HG03575 (cell line): ENCODE measurements at regions not wholly inside any gene's neighbourhood (a gene's known extent, or its start where the extent isn't known, plus 50 kb on each side); places are given as distances from the start of the nearest gene placed in this dataset.
"Not testable (repeated sequence)": the region's sequence is repeated elsewhere in the genome, so short reads cannot be mapped to it uniquely, and the experiment has no call there.

ENCODE experiments used
- ATAC-seq: cut with Tn5 transposase; IDR thresholded peaks from one replicate; pipeline ENCODE4 v1.9.1; 2021; ENCODE audit not compliant: unreplicated experiment, insufficient number of reproducible peaks, low FRiP score; ENCODE audit errors: extremely low read depth

- ATAC-seq: no peak
Observed at GRCh38 chr1:213773975-213774374, 213.8 kb upstream of the PROX1 start.

- no peak for ATAC-seq
Observed at GRCh38 chr1:213776969-213777368, 210.8 kb upstream of the PROX1 start.

GRCh38 chr1:213779228-213779627 is 208.5 kb upstream of the PROX1 start:
- no peak for ATAC-seq

GRCh38 chr1:213782941-213783672 is 204.7 kb upstream of the PROX1 start:
- no peak for ATAC-seq

- no peak for ATAC-seq
Observed at GRCh38 chr1:213783893-213784292, 203.9 kb upstream of the PROX1 start.

GRCh38 chr1:213786683-213787082 is 201.1 kb upstream of the PROX1 start:
- no peak for ATAC-seq

- no peak for ATAC-seq
Observed at GRCh38 chr1:213790565-213790964, 197.2 kb upstream of the PROX1 start.

GRCh38 chr1:213793482-213794067 is 194.2 kb upstream of the PROX1 start:
- ATAC-seq: no peak

- ATAC-seq: no peak
Observed at GRCh38 chr1:213796525-213796924, 191.2 kb upstream of the PROX1 start.

- not testable (repeated sequence) for ATAC-seq
Observed at GRCh38 chr1:213808288-213808687, 179.5 kb upstream of the PROX1 start.

- ATAC-seq: no peak
Observed at GRCh38 chr1:213817156-213817555, 170.6 kb upstream of the PROX1 start.

- no peak for ATAC-seq
Observed at GRCh38 chr1:213820362-213821149, 167.2 kb upstream of the PROX1 start.

- ATAC-seq: no peak
Observed at GRCh38 chr1:213821175-213821942, 166.4 kb upstream of the PROX1 start.

GRCh38 chr1:213821943-213822334 is 165.8 kb upstream of the PROX1 start:
- ATAC-seq: no peak

GRCh38 chr1:213826891-213827290 is 160.9 kb upstream of the PROX1 start:
- no peak for ATAC-seq

- no peak for ATAC-seq
Observed at GRCh38 chr1:213828867-213829266, 158.9 kb upstream of the PROX1 start.

- no peak for ATAC-seq
Observed at GRCh38 chr1:213829780-213830179, 158.0 kb upstream of the PROX1 start.

- no peak for ATAC-seq
Observed at GRCh38 chr1:213830371-213830770, 157.4 kb upstream of the PROX1 start.

- ATAC-seq: no peak
Observed at GRCh38 chr1:213840575-213840974, 147.2 kb upstream of the PROX1 start.
